SK-N-SH (cell line): ENCODE measurements at regions not wholly inside any gene's neighbourhood (a gene's known extent, or its start where the extent isn't known, plus 50 kb on each side); places are given as distances from the start of the nearest gene placed in this dataset.

Experiments
- CHD2 ChIP-seq: fragments of 150-350 bp; IDR thresholded peaks from 2 replicates; pipeline ENCODE4 v1.6.1; 2018; ENCODE audit warnings: low read length; ENCODE audit not compliant: partially characterized antibody
- EZH2phosphoT487 ChIP-seq: fragments of 200-600 bp; sonication (generic); IDR thresholded peaks from 2 replicates; pipeline ENCODE4 v1.6.1; 2017; ENCODE audit warnings: low read depth, mixed run types, mild to moderate bottlenecking, antibody characterized with exemption, moderate library complexity, borderline replicate concordance
- POLR2AphosphoS5 ChIP-seq: IDR thresholded peaks from 2 replicates; pipeline ENCODE4 v1.6.1; 2012; ENCODE audit warnings: low read depth, low read length
- RFX5 ChIP-seq: IDR thresholded peaks from 2 replicates; pipeline ENCODE4 v1.6.1; 2012; ENCODE audit warnings: mild to moderate bottlenecking, improper control_type of control experiment, low read length
- TAF1 ChIP-seq: IDR thresholded peaks from 2 replicates; pipeline ENCODE4 v1.6.1; 2012; ENCODE audit warnings: low read depth, mild to moderate bottlenecking, low read length, moderate library complexity, borderline replicate concordance
- TF ChIP-seq, protein P1 (sequence below): fragments of 200-600 bp; sonication (generic); IDR thresholded peaks from 2 replicates; pipeline ENCODE4 v1.6.1; 2017; ENCODE audit warnings: antibody characterized with exemption, mild to moderate bottlenecking, moderate library complexity
- TF ChIP-seq, protein P2 (sequence below): IDR thresholded peaks from 2 replicates; pipeline ENCODE4 v1.6.1; 2012; ENCODE audit warnings: mild to moderate bottlenecking, low read depth, low read length, moderate library complexity

DNA sequence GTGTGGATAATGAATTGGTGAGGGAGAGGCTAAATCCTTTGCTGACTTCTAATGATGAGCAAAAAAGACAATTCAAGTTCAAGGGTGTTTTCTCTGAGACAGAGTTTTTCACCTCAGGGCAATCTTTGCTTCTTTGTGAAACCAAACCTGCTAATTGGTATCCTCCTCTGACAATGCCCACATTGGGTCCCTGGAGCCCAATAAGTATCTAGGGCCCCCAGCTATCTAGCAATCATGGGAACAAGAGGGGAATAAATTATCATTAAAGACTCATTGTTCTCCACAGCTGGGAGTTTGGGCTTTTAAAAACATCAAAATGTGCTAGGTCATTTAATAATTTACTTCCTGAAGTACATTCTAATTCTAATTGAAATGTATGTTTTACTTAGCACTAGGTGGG is 227.3 kb downstream of the TMEM167A start:
- TF ChIP-seq, protein P1, sequence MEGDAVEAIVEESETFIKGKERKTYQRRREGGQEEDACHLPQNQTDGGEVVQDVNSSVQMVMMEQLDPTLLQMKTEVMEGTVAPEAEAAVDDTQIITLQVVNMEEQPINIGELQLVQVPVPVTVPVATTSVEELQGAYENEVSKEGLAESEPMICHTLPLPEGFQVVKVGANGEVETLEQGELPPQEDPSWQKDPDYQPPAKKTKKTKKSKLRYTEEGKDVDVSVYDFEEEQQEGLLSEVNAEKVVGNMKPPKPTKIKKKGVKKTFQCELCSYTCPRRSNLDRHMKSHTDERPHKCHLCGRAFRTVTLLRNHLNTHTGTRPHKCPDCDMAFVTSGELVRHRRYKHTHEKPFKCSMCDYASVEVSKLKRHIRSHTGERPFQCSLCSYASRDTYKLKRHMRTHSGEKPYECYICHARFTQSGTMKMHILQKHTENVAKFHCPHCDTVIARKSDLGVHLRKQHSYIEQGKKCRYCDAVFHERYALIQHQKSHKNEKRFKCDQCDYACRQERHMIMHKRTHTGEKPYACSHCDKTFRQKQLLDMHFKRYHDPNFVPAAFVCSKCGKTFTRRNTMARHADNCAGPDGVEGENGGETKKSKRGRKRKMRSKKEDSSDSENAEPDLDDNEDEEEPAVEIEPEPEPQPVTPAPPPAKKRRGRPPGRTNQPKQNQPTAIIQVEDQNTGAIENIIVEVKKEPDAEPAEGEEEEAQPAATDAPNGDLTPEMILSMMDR, result no peak
- TF ChIP-seq, protein P2, sequence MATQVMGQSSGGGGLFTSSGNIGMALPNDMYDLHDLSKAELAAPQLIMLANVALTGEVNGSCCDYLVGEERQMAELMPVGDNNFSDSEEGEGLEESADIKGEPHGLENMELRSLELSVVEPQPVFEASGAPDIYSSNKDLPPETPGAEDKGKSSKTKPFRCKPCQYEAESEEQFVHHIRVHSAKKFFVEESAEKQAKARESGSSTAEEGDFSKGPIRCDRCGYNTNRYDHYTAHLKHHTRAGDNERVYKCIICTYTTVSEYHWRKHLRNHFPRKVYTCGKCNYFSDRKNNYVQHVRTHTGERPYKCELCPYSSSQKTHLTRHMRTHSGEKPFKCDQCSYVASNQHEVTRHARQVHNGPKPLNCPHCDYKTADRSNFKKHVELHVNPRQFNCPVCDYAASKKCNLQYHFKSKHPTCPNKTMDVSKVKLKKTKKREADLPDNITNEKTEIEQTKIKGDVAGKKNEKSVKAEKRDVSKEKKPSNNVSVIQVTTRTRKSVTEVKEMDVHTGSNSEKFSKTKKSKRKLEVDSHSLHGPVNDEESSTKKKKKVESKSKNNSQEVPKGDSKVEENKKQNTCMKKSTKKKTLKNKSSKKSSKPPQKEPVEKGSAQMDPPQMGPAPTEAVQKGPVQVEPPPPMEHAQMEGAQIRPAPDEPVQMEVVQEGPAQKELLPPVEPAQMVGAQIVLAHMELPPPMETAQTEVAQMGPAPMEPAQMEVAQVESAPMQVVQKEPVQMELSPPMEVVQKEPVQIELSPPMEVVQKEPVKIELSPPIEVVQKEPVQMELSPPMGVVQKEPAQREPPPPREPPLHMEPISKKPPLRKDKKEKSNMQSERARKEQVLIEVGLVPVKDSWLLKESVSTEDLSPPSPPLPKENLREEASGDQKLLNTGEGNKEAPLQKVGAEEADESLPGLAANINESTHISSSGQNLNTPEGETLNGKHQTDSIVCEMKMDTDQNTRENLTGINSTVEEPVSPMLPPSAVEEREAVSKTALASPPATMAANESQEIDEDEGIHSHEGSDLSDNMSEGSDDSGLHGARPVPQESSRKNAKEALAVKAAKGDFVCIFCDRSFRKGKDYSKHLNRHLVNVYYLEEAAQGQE, result no peak
- TF ChIP-seq TAF1 (no peak), EZH2phosphoT487 (no peak), POLR2AphosphoS5 (no peak), RFX5 (no peak), CHD2 (no peak)
